Naive thymus-derived CD4-positive, alpha-beta T cell (primary cell): ENCODE measurements at regions not wholly inside any gene's neighbourhood (a gene's known extent, or its start where the extent isn't known, plus 50 kb on each side); places are given as distances from the start of the nearest gene placed in this dataset.
"Not testable (repeated sequence)": the region's sequence is repeated elsewhere in the genome, so short reads cannot be mapped to it uniquely, and the experiment has no call there.

Source experiments
- ATAC-seq: fragments of 150-1000 bp; cut with Tn5 transposase; 2 replicates; pipeline ENCODE4 v1.10.0; 2021; ENCODE audit warnings: mild to moderate bottlenecking, moderate library complexity
- CTCF ChIA-PET: fragments of 350-600 bp; sonication (Branson Sonifier 250); formaldehyde crosslinking; loops from one replicate; lab custom pipeline; 2021; ENCODE audit warnings: antibody characterized with exemption; lab: Charles Lee
- POLR2A ChIA-PET: fragments of 350-600 bp; sonication (Branson Sonifier 250); formaldehyde crosslinking; loops from one replicate; lab custom pipeline; 2021; ENCODE audit warnings: antibody characterized with exemption, inconsistent platforms; lab: Charles Lee
- DNase-seq, 9 donors: peaks; one replicate each; pipeline versions ENCODE4 v3.0.0 to v3.0.0-alpha.2; 2020 to 2022; ENCODE audit warnings: mixed read lengths in 1 of 9
- H3K27ac ChIP-seq: one replicate; pipeline ENCODE4 v1.7.0; 2013; ENCODE audit warnings: mild to moderate bottlenecking, low read depth, low read length, moderate library complexity
- H3K27me3 ChIP-seq, 2 donors: one replicate each; pipeline ENCODE4 v1.7.0; 2013; ENCODE audit warnings: low read length in 2 of 2, mild to moderate bottlenecking in 2 of 2, moderate library complexity in 2 of 2; ENCODE audit not compliant: control insufficient read depth in 2 of 2, insufficient read depth in 2 of 2
- H3K36me3 ChIP-seq, 3 experiments: 1 replicate in 2 of 3; 2 replicates in 1 of 3; pipeline ENCODE4 v1.7.0; 2013; ENCODE audit warnings: low read length in 3 of 3, mild to moderate bottlenecking in 3 of 3, moderate library complexity in 1 of 3; ENCODE audit not compliant: insufficient read depth in 3 of 3, control insufficient read depth in 2 of 3
- H3K4me1 ChIP-seq, 2 donors: one replicate each; pipeline ENCODE4 v1.7.0; 2013; ENCODE audit warnings: low read length in 2 of 2, mild to moderate bottlenecking in 2 of 2, moderate library complexity in 1 of 2; ENCODE audit not compliant: control insufficient read depth in 2 of 2, insufficient read depth in 2 of 2
- H3K4me3 ChIP-seq: 2 replicates; pipeline ENCODE4 v1.7.0; 2013; ENCODE audit warnings: mild to moderate bottlenecking, low read length
- H3K9me3 ChIP-seq, 3 experiments: 1 replicate in 2 of 3; 2 replicates in 1 of 3; pipeline ENCODE4 v1.7.0; 2013; ENCODE audit warnings: low read length in 3 of 3; ENCODE audit not compliant: control insufficient read depth in 2 of 3
- H3K27ac Mint-ChIP-seq, 9 donors: one replicate each; pipeline ENCODE4 v1.8.0; 2020 to 2022; ENCODE audit warnings: mixed read lengths in 9 of 9, mild to moderate bottlenecking in 8 of 9, moderate library complexity in 5 of 9, inconsistent platforms in 2 of 9
- H3K27me3 Mint-ChIP-seq, 5 donors: one replicate each; pipeline ENCODE4 v1.8.0; 2021 to 2022; ENCODE audit warnings: mixed read lengths in 5 of 5, mild to moderate bottlenecking in 1 of 5
- H3K36me3 Mint-ChIP-seq, 5 donors: one replicate each; pipeline ENCODE4 v1.8.0; 2020 to 2022; ENCODE audit warnings: mixed read lengths in 5 of 5, mild to moderate bottlenecking in 3 of 5, inconsistent platforms in 1 of 5
- H3K4me1 Mint-ChIP-seq, 7 donors: one replicate each; pipeline ENCODE4 v1.8.0; 2020 to 2022; ENCODE audit warnings: mixed read lengths in 7 of 7, mild to moderate bottlenecking in 3 of 7, inconsistent platforms in 1 of 7
- H3K4me3 Mint-ChIP-seq, 10 donors: one replicate each; pipeline ENCODE4 v1.8.0; 2020 to 2022; ENCODE audit warnings: mild to moderate bottlenecking in 10 of 10, mixed read lengths in 10 of 10, moderate library complexity in 6 of 10, inconsistent platforms in 2 of 10
- H3K9me3 Mint-ChIP-seq, 11 donors: one replicate each; pipeline ENCODE4 v1.8.0; 2020 to 2022; ENCODE audit warnings: mixed read lengths in 11 of 11, mild to moderate bottlenecking in 4 of 11, inconsistent platforms in 1 of 11, moderate library complexity in 1 of 11
- intact Hi-C, 2 donors: fragments of 100-400 bp; cut with micrococcal nuclease; formaldehyde crosslinking; loops; one replicate each; pipeline ENCODE4 v1.15.1; 2023

DNA sequence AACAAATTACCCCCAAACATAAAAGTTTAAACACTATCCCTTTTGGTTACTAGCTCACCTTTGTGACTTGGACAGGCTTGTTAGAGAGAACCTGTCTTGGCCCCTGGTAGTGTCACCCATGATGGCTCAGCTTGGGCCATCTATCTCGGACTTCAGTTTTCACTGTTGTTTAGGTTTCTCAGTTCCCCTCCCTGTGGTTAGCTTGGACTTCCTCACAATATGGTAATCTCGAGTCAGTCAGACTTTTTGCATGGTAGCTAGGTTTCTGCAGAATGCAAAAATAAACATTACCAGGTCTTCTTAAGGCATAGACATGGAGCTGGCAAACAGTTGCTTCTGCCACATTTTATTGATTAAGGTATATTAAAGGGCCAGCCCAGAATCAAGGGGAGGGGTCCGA is 324.3 kb upstream of the RORB start:
- H3K27me3 Mint-ChIP-seq: no peaks in the 10 kb centered on the region
- H3K27ac Mint-ChIP-seq: no peak overlapping the region
- no peaks in the 10 kb centered on the region for H3K4me1 ChIP-seq
- intact Hi-C loops: no loop called here
- H3K27ac ChIP-seq: no peak overlapping the region
- no peak for ATAC-seq
- peaks cover 0 to 22% (median 6%) of the 10 kb centered on the region in 11 donors for H3K9me3 Mint-ChIP-seq
- H3K27me3 ChIP-seq: no peaks in the 10 kb centered on the region
- peaks cover 0 to 2% (median 0%) of the 10 kb centered on the region in 7 donors for H3K4me1 Mint-ChIP-seq
- H3K4me3 Mint-ChIP-seq: no peak overlapping the region
- H3K36me3 Mint-ChIP-seq: no peaks in the 10 kb centered on the region
- no peak overlapping the region for H3K4me3 ChIP-seq
- no peaks in the 10 kb centered on the region for H3K9me3 ChIP-seq
- H3K36me3 ChIP-seq: no peaks in the 10 kb centered on the region
- no peak for DNase-seq
- POLR2A ChIA-PET: no interaction called here
- CTCF ChIA-PET: no interaction called here

GRCh38 chr9:74173284-74173683 is 323.9 kb upstream of the RORB start:
- DNase-seq (no peak), ATAC-seq (no peak)
- H3K9me3 ChIP-seq: no peaks in the 10 kb centered on the region
- Mint-ChIP-seq H3K4me1 (peaks cover 0 to 2% (median 0%) of the 10 kb centered on the region in 7 donors), H3K36me3 (no peaks in the 10 kb centered on the region), H3K27ac (no peak overlapping the region), H3K4me3 (no peak overlapping the region), H3K9me3 (peaks cover 0 to 22% (median 6%) of the 10 kb centered on the region in 11 donors), H3K27me3 (no peaks in the 10 kb centered on the region)
- H3K36me3 ChIP-seq: no peaks in the 10 kb centered on the region
- no peaks in the 10 kb centered on the region for H3K4me1 ChIP-seq
- intact Hi-C loops: no loop called here
- ChIA-PET CTCF (no interaction called here), POLR2A (no interaction called here)
- H3K27me3 ChIP-seq: no peaks in the 10 kb centered on the region
- no peak overlapping the region for H3K4me3 ChIP-seq
- no peak overlapping the region for H3K27ac ChIP-seq

DNA sequence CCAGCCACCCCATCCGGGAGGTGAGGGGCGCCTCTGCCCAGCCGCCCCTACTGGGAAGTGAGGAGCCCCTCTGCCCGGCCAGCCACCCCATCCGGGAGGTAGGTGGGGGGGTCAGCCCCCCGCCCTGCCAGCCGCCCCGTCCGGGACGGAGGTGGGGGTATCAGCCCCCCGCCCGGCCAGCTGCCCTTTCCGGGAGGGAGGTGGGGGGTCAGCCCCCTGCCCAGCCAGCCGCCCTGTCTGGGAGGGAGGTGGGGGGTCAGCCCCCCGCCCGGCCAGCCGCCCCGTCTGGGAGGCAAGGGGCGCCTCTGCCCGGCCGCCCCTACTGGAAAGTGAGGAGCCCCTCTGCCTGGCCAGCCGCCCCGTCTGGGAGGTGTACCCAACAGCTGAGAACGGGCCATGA is 299.4 kb upstream of the RORB start:
- POLR2A ChIA-PET, H3K27ac Mint-ChIP-seq, H3K27ac ChIP-seq, H3K4me1 ChIP-seq, CTCF ChIA-PET, H3K4me3 Mint-ChIP-seq, intact Hi-C loops, DNase-seq, H3K4me1 Mint-ChIP-seq, H3K36me3 ChIP-seq, H3K27me3 ChIP-seq, H3K9me3 ChIP-seq, ATAC-seq, H3K4me3 ChIP-seq, H3K36me3 Mint-ChIP-seq, H3K27me3 Mint-ChIP-seq: not testable (repeated sequence)
- H3K9me3 Mint-ChIP-seq: peaks cover 3 to 22% (median 10%) of the 10 kb centered on the region in 11 donors

- no peak overlapping the region for H3K4me3 ChIP-seq
- Mint-ChIP-seq H3K27me3 (no peaks in the 10 kb centered on the region), H3K4me3 (no peak overlapping the region), H3K4me1 (no peaks in the 10 kb centered on the region), H3K9me3 (peaks cover 0 to 12% (median 3%) of the 10 kb centered on the region in 11 donors), H3K27ac (no peak overlapping the region), H3K36me3 (no peaks in the 10 kb centered on the region)
- no peaks in the 10 kb centered on the region for H3K4me1 ChIP-seq
- POLR2A ChIA-PET: no interaction called here
- ATAC-seq: no peak
- no peak overlapping the region for H3K27ac ChIP-seq
- H3K36me3 ChIP-seq: no peaks in the 10 kb centered on the region
- no peak for DNase-seq
- CTCF ChIA-PET: no interaction called here
- intact Hi-C loops: no loop called here
- H3K27me3 ChIP-seq: no peaks in the 10 kb centered on the region
- H3K9me3 ChIP-seq: no peaks in the 10 kb centered on the region
Observed at GRCh38 chr9:74205056-74205455, 292.1 kb upstream of the RORB start.

GRCh38 chr9:74218385-74219063 is 278.6 kb upstream of the RORB start:
- H3K9me3 ChIP-seq: no peaks in the 10 kb centered on the region
- ChIA-PET POLR2A (no interaction called here), CTCF (no interaction called here)
- Mint-ChIP-seq H3K4me3 (no peak overlapping the region), H3K36me3 (peaks cover 0 to 1% (median 0%) of the 10 kb centered on the region in 5 donors), H3K27me3 (no peaks in the 10 kb centered on the region), H3K9me3 (peaks cover 0 to 22% (median 6%) of the 10 kb centered on the region in 11 donors), H3K4me1 (peaks cover 0 to 2% (median 0%) of the 10 kb centered on the region in 7 donors), H3K27ac (no peak overlapping the region)
- H3K4me1 ChIP-seq: no peaks in the 10 kb centered on the region
- H3K36me3 ChIP-seq: no peaks in the 10 kb centered on the region
- H3K4me3 ChIP-seq: no peak overlapping the region
- no peak for ATAC-seq
- no peaks in the 10 kb centered on the region for H3K27me3 ChIP-seq
- H3K27ac ChIP-seq: no peak overlapping the region
- intact Hi-C loops: no loop called here
- DNase-seq: no peak

GRCh38 chr9:74220327-74220726 is 276.8 kb upstream of the RORB start:
- H3K27me3 ChIP-seq: no peaks in the 10 kb centered on the region
- H3K36me3 Mint-ChIP-seq: peaks cover 0 to 5% (median 0%) of the 10 kb centered on the region in 5 donors

DNA sequence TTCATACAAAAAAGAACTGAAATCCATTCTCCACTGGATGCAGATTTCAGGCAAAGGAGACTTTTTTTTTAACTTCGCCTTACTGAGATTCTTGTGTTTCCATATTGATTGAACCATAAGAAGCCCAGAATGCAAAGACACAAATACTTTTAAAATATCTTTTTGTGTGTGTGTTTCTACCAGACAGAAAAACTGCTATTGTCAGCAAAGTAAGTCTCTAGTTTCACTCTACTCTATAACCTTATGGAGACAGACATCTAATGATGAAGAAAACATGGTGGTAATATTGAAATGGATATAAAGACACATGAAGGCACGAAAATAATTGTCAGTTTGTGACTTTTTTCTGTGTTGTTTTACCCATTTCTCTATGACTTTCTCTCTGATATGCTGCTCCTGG is 260.3 kb upstream of the RORB start:
- Mint-ChIP-seq H3K27me3 (no peaks in the 10 kb centered on the region), H3K36me3 (peaks cover 0 to 5% (median 0%) of the 10 kb centered on the region in 5 donors), H3K4me1 (no peaks in the 10 kb centered on the region), H3K4me3 (no peak overlapping the region), H3K27ac (no peak overlapping the region), H3K9me3 (peaks cover 0 to 24% (median 11%) of the 10 kb centered on the region in 11 donors)
- no peaks in the 10 kb centered on the region for H3K36me3 ChIP-seq
- DNase-seq: no peak
- no peaks in the 10 kb centered on the region for H3K9me3 ChIP-seq
- H3K27ac ChIP-seq: no peak overlapping the region
- ChIA-PET POLR2A (no interaction called here), CTCF (no interaction called here)
- H3K4me3 ChIP-seq: no peak overlapping the region
- no peak for ATAC-seq
- H3K27me3 ChIP-seq: no peaks in the 10 kb centered on the region
- intact Hi-C loops: no loop called here
- no peaks in the 10 kb centered on the region for H3K4me1 ChIP-seq

More at GRCh38 chr9:74220327-74220726, 276.8 kb upstream of the RORB start:
- no peaks in the 10 kb centered on the region for H3K4me1 ChIP-seq
- DNase-seq (no peak), ATAC-seq (no peak)
- no peaks in the 10 kb centered on the region for H3K36me3 ChIP-seq
- Mint-ChIP-seq H3K4me3 (no peak overlapping the region), H3K9me3 (peaks cover 0 to 22% (median 7%) of the 10 kb centered on the region in 11 donors), H3K27ac (peak overlapping the region in 1 of 9 donors; percentile 41), H3K4me1 (peaks cover 0 to 2% (median 0%) of the 10 kb centered on the region in 7 donors), H3K27me3 (no peaks in the 10 kb centered on the region)
- no peak overlapping the region for H3K4me3 ChIP-seq
- CTCF ChIA-PET: no interaction called here
- intact Hi-C loops: no loop called here
- no peaks in the 10 kb centered on the region for H3K9me3 ChIP-seq
- POLR2A ChIA-PET: no interaction called here
- H3K27ac ChIP-seq: no peak overlapping the region
